H1 (cell line): ENCODE measurements at regions not wholly inside any gene's neighbourhood (a gene's known extent, or its start where the extent isn't known, plus 50 kb on each side); places are given as distances from the start of the nearest gene placed in this dataset.

Experiments used
- CTCF ChIA-PET: fragments of 300-600 bp; sonication (Branson Sonifier 250); formaldehyde crosslinking; loops from one replicate; lab custom pipeline; 2021; ENCODE audit not compliant: partially characterized antibody; lab: Charles Lee
- POLR2A ChIA-PET: fragments of 300-600 bp; sonication (Branson Sonifier 250); formaldehyde crosslinking; loops from one replicate; lab custom pipeline; 2021; ENCODE audit warnings: inconsistent platforms; ENCODE audit not compliant: partially characterized antibody; lab: Charles Lee
- DNase-seq, 2 experiments: peaks; one replicate each; pipeline versions ENCODE4 v3.0.0 to v3.0.0-alpha.2; 2010 to 2022; ENCODE audit warnings: low spot score in 2 of 2, low read depth in 1 of 2, mixed read lengths in 1 of 2
- FAIRE-seq: peaks from 2 replicates; lab custom pipeline; 2011; peaks lifted over from hg19 to GRCh38; lab: Jason Lieb, UNC
- H2AFZ ChIP-seq: 2 replicates; pipeline ENCODE4 v1.8.1; 2012; ENCODE audit warnings: low read length, inconsistent platforms
- H2AK5ac ChIP-seq: 2 replicates; pipeline ENCODE4 v1.6.1; 2013; ENCODE audit warnings: low read depth, low read length
- H2BK120ac ChIP-seq: replicated peaks from 2 replicates; pipeline ENCODE3; 2013; ENCODE audit warnings: low read depth, low read length, inconsistent platforms
- H2BK12ac ChIP-seq: 2 replicates; pipeline ENCODE4 v1.6.1; 2013; ENCODE audit warnings: low read depth, low read length
- H2BK15ac ChIP-seq: 2 replicates; pipeline ENCODE4 v1.6.1; 2013; ENCODE audit warnings: low read length
- H2BK20ac ChIP-seq: 2 replicates; pipeline ENCODE4 v1.6.1; 2013; ENCODE audit warnings: low read length
- H2BK5ac ChIP-seq: 2 replicates; pipeline ENCODE4 v1.6.1; 2013; ENCODE audit warnings: low read depth, low read length
- H3K14ac ChIP-seq: 2 replicates; pipeline ENCODE4 v1.6.1; 2013; ENCODE audit warnings: inconsistent platforms; ENCODE audit not compliant: insufficient read length
- H3K18ac ChIP-seq: 2 replicates; pipeline ENCODE4 v1.6.1; 2013; ENCODE audit warnings: low read length; ENCODE audit errors: extremely low read depth
- H3K23ac ChIP-seq: 2 replicates; pipeline ENCODE4 v1.6.1; 2013; ENCODE audit warnings: inconsistent platforms; ENCODE audit not compliant: insufficient read length
- H3K23me2 ChIP-seq: 2 replicates; pipeline ENCODE4 v1.6.1; 2013; ENCODE audit warnings: low read depth, low read length
- H3K27ac ChIP-seq: 2 replicates; pipeline ENCODE4 v1.6.1; 2011; ENCODE audit warnings: low read depth, low read length, inconsistent platforms
- H3K27me3 ChIP-seq, 4 experiments: replicated peaks in 1 of 4; 1 replicate in 1 of 4; 2 replicates in 3 of 4; pipeline versions ENCODE4 v1.6.1 to v1.8.1; 2011 to 2013; ENCODE audit warnings: low read length in 3 of 4, mild to moderate bottlenecking in 3 of 4, inconsistent platforms in 2 of 4, mixed read lengths in 2 of 4, moderate library complexity in 1 of 4; ENCODE audit not compliant: control insufficient read depth in 3 of 4, insufficient read depth in 3 of 4; ENCODE audit errors: extremely low read depth in 1 of 4
- H3K36me3 ChIP-seq, 4 experiments: 2 replicates each; pipeline versions ENCODE4 v1.6.1 to v1.8.1; 2011 to 2013; ENCODE audit warnings: mild to moderate bottlenecking in 4 of 4, low read length in 3 of 4, moderate library complexity in 2 of 4, control low read depth in 1 of 4, inconsistent platforms in 1 of 4; ENCODE audit not compliant: insufficient read depth in 4 of 4, control insufficient read depth in 2 of 4
- H3K4ac ChIP-seq: replicated peaks from 2 replicates; pipeline ENCODE3; 2013; ENCODE audit warnings: low read length, low read depth, mixed read lengths, inconsistent platforms; ENCODE audit not compliant: insufficient read length
- H3K4me1 ChIP-seq, 4 experiments: replicated peaks in 1 of 4; 1 replicate in 1 of 4; 2 replicates in 3 of 4; pipeline versions ENCODE4 v1.6.1 to v1.8.1; 2011 to 2013; ENCODE audit warnings: low read length in 3 of 4, inconsistent platforms in 2 of 4, mixed read lengths in 1 of 4; ENCODE audit not compliant: insufficient read depth in 4 of 4, control insufficient read depth in 3 of 4
- H3K4me2 ChIP-seq, 2 experiments: 2 replicates each; pipeline versions ENCODE4 v1.6.1 to v1.8.1; 2011 to 2013; ENCODE audit warnings: low read depth in 2 of 2, low read length in 2 of 2, control low read depth in 1 of 2, inconsistent platforms in 1 of 2, mild to moderate bottlenecking in 1 of 2; ENCODE audit not compliant: insufficient read depth in 1 of 2
- H3K4me3 ChIP-seq, 4 experiments: fragments of 200-600, 300-600 bp in 1 of 4; sonication (generic), shearing (Covaris generic), sonication (Bioruptor Twin) in 1 of 4; 2 replicates each; pipeline versions ENCODE4 v1.5.1 to v1.8.1; 2011 to 2016; ENCODE audit warnings: low read length in 4 of 4, low read depth in 3 of 4, control low read depth in 2 of 4, inconsistent platforms in 2 of 4, mild to moderate bottlenecking in 2 of 4, mixed read lengths in 1 of 4, moderate library complexity in 1 of 4; ENCODE audit not compliant: insufficient read depth in 2 of 4; ENCODE audit errors: extremely low read depth in 1 of 4
- H3K56ac ChIP-seq: replicated peaks from 2 replicates; pipeline ENCODE3; 2013; ENCODE audit warnings: low read depth, mild to moderate bottlenecking, mixed read lengths, low read length, inconsistent platforms; ENCODE audit not compliant: insufficient read length
- H3K79me1 ChIP-seq: 2 replicates; pipeline ENCODE4 v1.6.1; 2013; ENCODE audit warnings: low read depth, low read length, control low read depth
- H3K79me2 ChIP-seq, 2 experiments: 2 replicates each; pipeline versions ENCODE4 v1.6.1 to v1.8.1; 2012 to 2013; ENCODE audit warnings: low read length in 2 of 2, mild to moderate bottlenecking in 2 of 2, inconsistent platforms in 1 of 2; ENCODE audit not compliant: insufficient read depth in 2 of 2, control insufficient read depth in 1 of 2
- H3K9ac ChIP-seq, 4 experiments: replicated peaks in 1 of 4; 1 replicate in 1 of 4; 2 replicates in 3 of 4; pipeline versions ENCODE4 v1.6.1 to v1.8.1; 2011 to 2013; ENCODE audit warnings: low read depth in 3 of 4, low read length in 3 of 4, control low read depth in 2 of 4, mild to moderate bottlenecking in 2 of 4, moderate library complexity in 2 of 4, inconsistent platforms in 1 of 4; ENCODE audit errors: extremely low read depth in 1 of 4
- H3K9me3 ChIP-seq, 2 experiments: 2 replicates each; pipeline versions ENCODE4 v1.6.1 to v1.8.1; 2012 to 2013; ENCODE audit warnings: mild to moderate bottlenecking in 2 of 2, moderate library complexity in 2 of 2, control low read depth in 1 of 2, inconsistent platforms in 1 of 2, low read depth in 1 of 2, low read length in 1 of 2, mixed read lengths in 1 of 2; ENCODE audit not compliant: insufficient read depth in 2 of 2
- H4K20me1 ChIP-seq, 2 experiments: replicated peaks in 1 of 2; 2 replicates each; pipeline versions ENCODE3 to v1.8.1; 2011 to 2013; ENCODE audit warnings: inconsistent platforms in 2 of 2, low read length in 2 of 2, mild to moderate bottlenecking in 1 of 2; ENCODE audit not compliant: insufficient read depth in 2 of 2, control insufficient read depth in 1 of 2
- H4K5ac ChIP-seq: 2 replicates; pipeline ENCODE4 v1.6.1; 2013; ENCODE audit warnings: low read length, low read depth, mixed read lengths, inconsistent platforms; ENCODE audit not compliant: insufficient read length
- H4K8ac ChIP-seq: 2 replicates; pipeline ENCODE4 v1.8.0; 2013; ENCODE audit warnings: mild to moderate bottlenecking, moderate library complexity, low read length, inconsistent platforms; ENCODE audit not compliant: insufficient read depth; ENCODE audit errors: extremely low read depth
- H4K91ac ChIP-seq: replicated peaks from 2 replicates; pipeline ENCODE3; 2013; ENCODE audit warnings: low read length, mixed read lengths, inconsistent platforms; ENCODE audit not compliant: insufficient read length
- BACH1 ChIP-seq: IDR thresholded peaks from 2 replicates; pipeline ENCODE4 v1.6.1; 2012; ENCODE audit warnings: low read length, improper control_type of control experiment
- CBX8 ChIP-seq: fragments of 300-800, 300-1000 bp; sonication (generic); IDR thresholded peaks from 2 replicates; pipeline ENCODE4 v1.7.1; 2016; ENCODE audit warnings: low read depth, low read length, borderline replicate concordance
- CHD2 ChIP-seq: IDR thresholded peaks from 2 replicates; pipeline ENCODE4 v1.6.1; 2012; ENCODE audit warnings: low read length, improper control_type of control experiment
- EP300 ChIP-seq, 2 experiments: IDR thresholded peaks; 1 replicate in 1 of 2; 2 replicates in 1 of 2; pipeline ENCODE4 v1.6.1; 2011 to 2012; ENCODE audit warnings: low read depth in 2 of 2, low read length in 2 of 2, mild to moderate bottlenecking in 2 of 2, borderline replicate concordance in 1 of 2, inconsistent platforms in 1 of 2, moderate library complexity in 1 of 2
- GABPA ChIP-seq: IDR thresholded peaks from 2 replicates; pipeline ENCODE4 v1.6.1; 2011; ENCODE audit warnings: mild to moderate bottlenecking, low read length, moderate library complexity, borderline replicate concordance; ENCODE audit not compliant: insufficient read depth
- MAX ChIP-seq: IDR thresholded peaks from 2 replicates; pipeline ENCODE4 v1.6.1; 2012; ENCODE audit warnings: inconsistent platforms
- NRF1 ChIP-seq: IDR thresholded peaks from 2 replicates; pipeline ENCODE4 v1.6.1; 2011; ENCODE audit warnings: mild to moderate bottlenecking, low read depth, low read length, improper control_type of control experiment
- PHF8 ChIP-seq: fragments of 200-600 bp; sonication (generic); conservative IDR thresholded peaks from 2 replicates; pipeline ENCODE4 v1.7.1; 2012; ENCODE audit warnings: low read depth, mild to moderate bottlenecking, inconsistent platforms, low read length, moderate library complexity
- POLR2A ChIP-seq, 2 experiments: IDR thresholded peaks; 1 replicate in 1 of 2; 2 replicates in 1 of 2; pipeline ENCODE4 v1.6.1; 2011; ENCODE audit warnings: low read depth in 2 of 2, low read length in 2 of 2, mild to moderate bottlenecking in 2 of 2; ENCODE audit errors: control extremely low read depth in 1 of 2
- RXRA ChIP-seq: IDR thresholded peaks from 2 replicates; pipeline ENCODE4 v1.6.1; 2011; ENCODE audit warnings: low read depth, mild to moderate bottlenecking, low read length, moderate library complexity; ENCODE audit not compliant: insufficient read depth
- SRF ChIP-seq: IDR thresholded peaks from 2 replicates; pipeline ENCODE4 v1.6.1; 2011; ENCODE audit warnings: mild to moderate bottlenecking, low read depth, low read length, moderate library complexity
- TAF7 ChIP-seq: optimal IDR thresholded peaks from 2 replicates; pipeline ENCODE3; 2011; ENCODE audit warnings: low read depth, mild to moderate bottlenecking, inconsistent platforms, low read length, moderate library complexity, borderline replicate concordance
- TBP ChIP-seq: IDR thresholded peaks from 2 replicates; pipeline ENCODE4 v1.6.1; 2011; ENCODE audit warnings: low read depth, low read length, improper control_type of control experiment
- ZNF274 ChIP-seq: IDR thresholded peaks from 2 replicates; pipeline ENCODE4 v1.7.0; 2012; ENCODE audit warnings: low read length, borderline replicate concordance; ENCODE audit errors: extremely low read depth

GRCh38 chr1:118578276-118578675 lies 393.2 kb upstream of the SPAG17 start:
- no peaks in the 10 kb centered on the region for H3K27me3 ChIP-seq
- H4K91ac ChIP-seq = no peak overlapping the region
- peaks cover 0 to 7% of the 10 kb centered on the region in 2 experiments; a peak in 2 of 4 replicates for H3K9me3 ChIP-seq
- H4K5ac ChIP-seq = no peak overlapping the region
- H4K8ac ChIP-seq = no peak overlapping the region
- TF ChIP-seq PHF8 (no peak), RXRA (no peak), MAX (no peak), ZNF274 (no peak), CHD2 (no peak), CBX8 (no peak), BACH1 (no peak), TAF7 (no peak), NRF1 (no peak), TBP (no peak), POLR2A (IDR thresholded peaks at IDR 0.05; ENCODE audit: control extremely low read depth in 1 of 2, low read depth in 2 of 2, low read length in 2 of 2) (no peak), GABPA (no peak), EP300 (IDR thresholded peaks at IDR 0.05; ENCODE audit: borderline replicate concordance in 1 of 2, low read depth in 2 of 2, low read length in 2 of 2) (no peak), SRF (no peak)
- TF ChIP-seq, all 59 proteins: peak for 0
- H3K14ac ChIP-seq = no peak overlapping the region
- no peaks in the 10 kb centered on the region for H3K79me1 ChIP-seq
- H3K56ac ChIP-seq = no peak overlapping the region
- no peak overlapping the region for H2BK15ac ChIP-seq
- no peak overlapping the region for H3K4me2 ChIP-seq
- no peak overlapping the region for H2AK5ac ChIP-seq
- no peaks in the 10 kb centered on the region for H3K79me2 ChIP-seq
- H3K23me2 ChIP-seq = no peaks in the 10 kb centered on the region
- no peak overlapping the region for H2BK20ac ChIP-seq
- FAIRE-seq = no peak
- H2BK120ac ChIP-seq = no peak overlapping the region
- no peaks in the 10 kb centered on the region for H4K20me1 ChIP-seq
- no peaks in the 10 kb centered on the region for H3K4me1 ChIP-seq
- H3K23ac ChIP-seq = no peak overlapping the region
- no peak for DNase-seq
- ChIA-PET CTCF (interaction anchor here (1.2 kb wide), 1 partner anchor 19 kb away, joined by 4 read pairs; no protein-coding TSS in a partner anchor), POLR2A (no interaction called here)
- no peak overlapping the region for H2BK5ac ChIP-seq
- H3K36me3 ChIP-seq = no peaks in the 10 kb centered on the region
- no peak overlapping the region for H3K9ac ChIP-seq
- H3K18ac ChIP-seq = no peak overlapping the region
- no peak overlapping the region for H3K27ac ChIP-seq
- H3K4me3 ChIP-seq = no peak overlapping the region
- no peak overlapping the region for H2AFZ ChIP-seq
- no peak overlapping the region for H2BK12ac ChIP-seq
- H3K4ac ChIP-seq = no peak overlapping the region
